Lower lobe of right lung (tissue), 2 donors: ENCODE measurements at regions not wholly inside any gene's neighbourhood (a gene's known extent, or its start where the extent isn't known, plus 50 kb on each side); places are given as distances from the start of the nearest gene placed in this dataset.

ENCODE experiments used
- ATAC-seq, 2 donors: fragments of 200-7000 bp; cut with Tn5 transposase; one replicate each; pipeline ENCODE4 v1.9.1; 2020 to 2022; ENCODE audit warnings: mild to moderate bottlenecking in 2 of 2, moderate library complexity in 2 of 2
- DNase-seq: peaks from one replicate; pipeline ENCODE4 v3.0.0-alpha.2; 2020
- H3K27ac ChIP-seq: fragments of 200-600 bp; one replicate; pipeline ENCODE4 v1.8.0; 2022
- H3K27me3 ChIP-seq: fragments of 200-600 bp; one replicate; pipeline ENCODE4 v1.8.0; 2022; ENCODE audit warnings: low read depth
- H3K36me3 ChIP-seq: fragments of 200-600 bp; one replicate; pipeline ENCODE4 v1.8.0; 2022; ENCODE audit warnings: mild to moderate bottlenecking
- H3K4me1 ChIP-seq: fragments of 200-600 bp; one replicate; pipeline ENCODE4 v1.8.0; 2022
- H3K4me3 ChIP-seq: fragments of 200-600 bp; one replicate; pipeline ENCODE4 v1.8.0; 2022; ENCODE audit warnings: mild to moderate bottlenecking
- H3K9me3 ChIP-seq: fragments of 200-600 bp; one replicate; pipeline ENCODE4 v1.8.0; 2022
- intact Hi-C: fragments of 100-400 bp; cut with DNase I; formaldehyde crosslinking; loops from one replicate; pipeline ENCODE4 v1.11.0; 2022
- TF ChIP-seq, protein P1 (sequence below): fragments of 200-600 bp; IDR thresholded peaks from one replicate; pipeline ENCODE4 v1.8.0; 2022; ENCODE audit warnings: antibody characterized with exemption, mild to moderate bottlenecking
- donor health status: DM: no; HTN: yes; CAD: no; lungs with severe emphysema.

DNA sequence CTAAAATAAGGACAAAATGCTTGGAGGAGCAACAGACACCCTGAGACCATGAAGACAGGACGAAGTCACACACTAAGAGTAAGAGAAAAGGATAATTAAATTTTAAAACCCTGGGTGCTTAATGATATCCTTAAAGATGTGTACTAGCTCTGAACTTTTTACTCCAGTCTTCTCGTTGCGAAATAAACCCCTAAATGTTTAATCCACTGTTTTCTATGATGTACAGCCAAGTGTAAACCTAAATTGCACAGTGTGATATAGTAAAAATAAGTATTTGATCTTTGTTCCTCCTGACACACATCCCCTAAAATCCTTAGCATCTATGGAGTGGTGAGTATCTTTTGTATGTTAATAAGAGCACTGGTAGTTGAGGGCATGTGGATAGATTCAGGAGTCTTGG, 157.5 kb upstream of the PKDCC start:
- TF ChIP-seq, protein P1, sequence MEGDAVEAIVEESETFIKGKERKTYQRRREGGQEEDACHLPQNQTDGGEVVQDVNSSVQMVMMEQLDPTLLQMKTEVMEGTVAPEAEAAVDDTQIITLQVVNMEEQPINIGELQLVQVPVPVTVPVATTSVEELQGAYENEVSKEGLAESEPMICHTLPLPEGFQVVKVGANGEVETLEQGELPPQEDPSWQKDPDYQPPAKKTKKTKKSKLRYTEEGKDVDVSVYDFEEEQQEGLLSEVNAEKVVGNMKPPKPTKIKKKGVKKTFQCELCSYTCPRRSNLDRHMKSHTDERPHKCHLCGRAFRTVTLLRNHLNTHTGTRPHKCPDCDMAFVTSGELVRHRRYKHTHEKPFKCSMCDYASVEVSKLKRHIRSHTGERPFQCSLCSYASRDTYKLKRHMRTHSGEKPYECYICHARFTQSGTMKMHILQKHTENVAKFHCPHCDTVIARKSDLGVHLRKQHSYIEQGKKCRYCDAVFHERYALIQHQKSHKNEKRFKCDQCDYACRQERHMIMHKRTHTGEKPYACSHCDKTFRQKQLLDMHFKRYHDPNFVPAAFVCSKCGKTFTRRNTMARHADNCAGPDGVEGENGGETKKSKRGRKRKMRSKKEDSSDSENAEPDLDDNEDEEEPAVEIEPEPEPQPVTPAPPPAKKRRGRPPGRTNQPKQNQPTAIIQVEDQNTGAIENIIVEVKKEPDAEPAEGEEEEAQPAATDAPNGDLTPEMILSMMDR = no peak
- H3K36me3 ChIP-seq = no peaks in the 10 kb centered on the region
- no peak for ATAC-seq
- intact Hi-C loops = no loop called here
- H3K9me3 ChIP-seq = no peaks in the 10 kb centered on the region
- H3K27ac ChIP-seq = no peak overlapping the region
- H3K27me3 ChIP-seq = no peaks in the 10 kb centered on the region
- H3K4me1 ChIP-seq = no peaks in the 10 kb centered on the region
- DNase-seq = no peak
- no peak overlapping the region for H3K4me3 ChIP-seq

DNA sequence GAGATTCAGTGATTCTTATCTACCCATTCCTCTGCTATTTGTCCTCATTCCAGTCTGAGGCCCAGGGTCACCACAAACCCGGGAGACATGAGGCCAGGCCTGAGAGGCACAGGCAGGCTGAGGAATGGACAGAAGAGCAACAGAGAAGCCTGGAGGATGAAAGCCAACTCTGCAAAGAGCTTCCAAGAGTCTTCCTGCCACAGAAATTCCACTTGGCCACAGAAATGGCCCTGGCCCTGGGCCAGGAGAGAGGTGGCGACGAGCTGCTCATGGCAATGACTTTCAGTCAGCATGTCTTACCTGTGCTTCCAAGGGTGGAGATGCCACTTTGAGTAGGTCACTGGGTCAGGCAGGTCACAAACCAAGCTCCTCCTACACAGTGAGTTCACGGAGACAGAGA, 155.3 kb upstream of the PKDCC start:
- intact Hi-C loops = no loop called here
- ATAC-seq (no peak), DNase-seq (no peak)
- Histone ChIP-seq H3K4me3 (no peak overlapping the region), H3K9me3 (no peaks in the 10 kb centered on the region), H3K27me3 (no peaks in the 10 kb centered on the region), H3K27ac (no peak overlapping the region), H3K4me1 (no peaks in the 10 kb centered on the region), H3K36me3 (no peaks in the 10 kb centered on the region)
- TF ChIP-seq, protein P1 = no peak

DNA sequence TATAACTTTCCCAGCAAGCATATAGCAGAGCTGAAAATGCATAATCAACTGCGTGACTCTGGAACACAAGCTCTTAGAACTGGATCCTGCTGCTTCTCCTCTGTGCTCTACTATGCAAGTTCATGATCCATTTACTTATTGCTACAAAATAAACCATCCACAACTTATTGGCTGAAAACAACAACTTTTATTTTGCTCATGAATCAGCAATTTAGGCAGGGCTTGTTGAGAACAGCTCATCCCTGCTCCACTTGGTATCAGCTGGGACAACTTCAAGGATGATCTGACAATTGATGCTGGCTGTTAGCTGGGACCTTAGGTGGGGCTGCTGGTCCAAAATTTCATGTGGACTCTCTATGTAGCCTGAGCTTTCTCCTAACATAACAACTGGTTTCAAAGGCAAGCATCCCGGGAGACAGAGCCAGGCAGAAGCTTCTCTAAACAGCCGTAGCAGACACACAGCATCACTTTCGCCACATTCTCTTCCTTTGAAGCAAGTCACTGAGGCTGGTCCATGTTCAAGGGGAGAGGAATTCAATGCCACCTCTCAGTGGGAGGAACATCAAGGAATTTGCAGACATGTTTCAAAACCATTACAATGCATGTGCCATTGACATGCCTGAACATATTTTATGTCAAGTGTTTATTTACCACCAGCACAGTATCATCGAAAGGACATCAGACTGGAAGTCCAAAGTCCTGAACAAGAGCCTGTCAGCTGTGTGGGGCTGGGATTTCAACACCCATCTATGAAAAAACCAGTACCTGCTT, 153.1 kb upstream of the PKDCC start:
- no peaks in the 10 kb centered on the region for H3K4me1 ChIP-seq
- ATAC-seq = no peak
- no peak overlapping the region for H3K4me3 ChIP-seq
- TF ChIP-seq, protein P1 = no peak
- H3K27me3 ChIP-seq = no peaks in the 10 kb centered on the region
- no peak overlapping the region for H3K27ac ChIP-seq
- H3K36me3 ChIP-seq = no peaks in the 10 kb centered on the region
- DNase-seq = no peak
- intact Hi-C loops = no loop called here
- H3K9me3 ChIP-seq = no peaks in the 10 kb centered on the region

DNA sequence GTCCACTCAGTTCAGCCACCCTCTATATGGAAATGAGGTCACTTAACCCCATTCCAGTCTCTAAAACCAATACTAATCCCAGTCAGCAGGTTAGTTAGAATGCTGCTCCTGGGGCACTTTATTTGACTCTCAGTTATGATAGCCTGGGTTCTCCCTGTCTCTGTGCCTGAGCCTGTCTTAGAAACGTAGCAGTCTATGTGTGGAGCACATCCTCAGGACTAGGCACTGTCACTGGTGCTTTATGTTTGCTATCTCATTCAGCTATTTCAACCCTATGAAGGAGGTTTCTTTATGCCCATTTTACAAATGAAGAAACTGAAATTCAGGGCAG, 152.5 kb upstream of the PKDCC start:
- Histone ChIP-seq H3K36me3 (no peaks in the 10 kb centered on the region), H3K27me3 (no peaks in the 10 kb centered on the region), H3K27ac (no peak overlapping the region), H3K9me3 (no peaks in the 10 kb centered on the region), H3K4me1 (no peaks in the 10 kb centered on the region), H3K4me3 (no peak overlapping the region)
- intact Hi-C loops = no loop called here
- peak in 1 of 2 donors; percentile 9 for ATAC-seq
- no peak for DNase-seq
- TF ChIP-seq, protein P1 = no peak

DNA sequence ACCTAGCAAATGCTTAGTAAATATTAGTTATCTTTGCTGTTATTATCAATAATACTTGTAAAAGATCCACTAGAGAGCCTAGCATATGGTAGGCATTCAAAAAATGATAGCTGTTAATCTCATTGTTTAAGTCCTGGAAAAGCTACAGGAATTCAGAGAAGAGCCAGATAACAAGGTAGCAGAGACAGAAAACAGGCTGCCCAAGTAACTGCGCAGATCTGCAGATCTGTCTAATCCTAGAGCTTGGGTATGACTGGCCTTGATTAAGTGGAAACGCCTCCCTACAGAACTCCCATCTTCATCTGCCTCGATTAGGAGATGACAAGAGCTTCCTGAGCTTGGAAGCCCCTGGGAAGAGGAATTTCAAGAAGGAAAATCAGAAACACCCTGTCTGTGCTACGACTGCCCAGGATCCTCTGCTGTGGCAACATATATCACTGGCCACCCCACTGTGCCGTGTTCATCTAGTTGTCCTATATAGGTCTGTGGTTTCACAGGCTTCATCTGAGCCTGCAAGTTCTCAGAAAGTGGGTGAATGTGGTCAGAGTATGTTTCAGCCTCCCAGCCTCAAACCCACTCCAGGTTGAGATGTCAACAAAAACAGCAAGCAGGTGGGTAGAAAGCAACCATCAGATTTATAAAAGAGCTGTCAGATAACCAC, 151.5 kb upstream of the PKDCC start:
- Histone ChIP-seq H3K27me3 (no peaks in the 10 kb centered on the region), H3K4me1 (no peaks in the 10 kb centered on the region), H3K4me3 (no peak overlapping the region), H3K9me3 (no peaks in the 10 kb centered on the region), H3K36me3 (no peaks in the 10 kb centered on the region), H3K27ac (peak overlapping the region; percentile 24)
- DNase-seq (no peak), ATAC-seq (peak; percentile 47 to 58)
- intact Hi-C loops = no loop called here
- TF ChIP-seq, protein P1 = no peak
